ENCODE measurements at regions not wholly inside any gene's neighbourhood (a gene's known extent, or its start where the extent isn't known, plus 50 kb on each side); places are given as distances from the start of the nearest gene placed in this dataset.

DNA sequence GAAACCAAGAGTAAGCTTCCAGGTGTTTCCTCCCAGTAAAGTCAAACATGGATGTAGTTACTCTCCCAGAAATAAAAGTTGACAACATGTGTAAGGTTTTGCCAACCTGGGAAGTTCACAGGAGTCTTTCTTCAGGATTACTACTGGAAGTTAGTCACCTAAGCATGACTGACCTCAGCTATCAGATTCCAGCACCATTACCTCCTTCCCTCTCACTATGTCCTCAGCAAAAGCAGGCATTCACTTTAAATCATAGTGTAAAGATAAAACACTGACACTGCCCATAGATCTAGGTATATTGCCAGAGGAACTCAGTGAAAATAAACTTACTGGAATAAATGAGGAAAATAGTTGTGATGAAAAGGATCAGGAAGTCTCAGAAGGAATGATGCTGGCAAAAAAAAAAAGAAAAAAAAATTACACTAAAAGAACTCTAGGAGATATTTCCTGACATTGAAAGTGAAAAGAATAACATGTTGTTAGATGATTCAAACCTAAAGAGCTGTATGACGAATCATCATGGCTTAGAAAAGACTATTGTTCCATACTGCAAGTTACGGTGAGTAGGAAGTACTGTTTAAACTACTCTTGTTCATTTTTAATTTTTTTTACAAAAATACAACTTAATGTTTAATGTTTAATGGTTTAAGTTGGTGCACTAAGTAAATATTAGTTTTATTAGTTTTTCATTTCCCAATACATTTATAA, 484.5 kb upstream of the ZNF804A start:
- Mint-ChIP-seq H3K9me3 (no peaks in the 10 kb centered on the region), H3K4me3 (no peak overlapping the region), H3K36me3 (ENCODE audit: low read depth) (no peaks in the 10 kb centered on the region), H3K27ac (ENCODE audit: unreplicated experiment) (no peak overlapping the region), H3K27me3 (ENCODE audit: low read depth) (no peaks in the 10 kb centered on the region), H3K4me1 (no peaks in the 10 kb centered on the region)
- DNase-seq (ENCODE audit: low read depth, low spot score) = no peak
- TF ChIP-seq, protein P1, sequence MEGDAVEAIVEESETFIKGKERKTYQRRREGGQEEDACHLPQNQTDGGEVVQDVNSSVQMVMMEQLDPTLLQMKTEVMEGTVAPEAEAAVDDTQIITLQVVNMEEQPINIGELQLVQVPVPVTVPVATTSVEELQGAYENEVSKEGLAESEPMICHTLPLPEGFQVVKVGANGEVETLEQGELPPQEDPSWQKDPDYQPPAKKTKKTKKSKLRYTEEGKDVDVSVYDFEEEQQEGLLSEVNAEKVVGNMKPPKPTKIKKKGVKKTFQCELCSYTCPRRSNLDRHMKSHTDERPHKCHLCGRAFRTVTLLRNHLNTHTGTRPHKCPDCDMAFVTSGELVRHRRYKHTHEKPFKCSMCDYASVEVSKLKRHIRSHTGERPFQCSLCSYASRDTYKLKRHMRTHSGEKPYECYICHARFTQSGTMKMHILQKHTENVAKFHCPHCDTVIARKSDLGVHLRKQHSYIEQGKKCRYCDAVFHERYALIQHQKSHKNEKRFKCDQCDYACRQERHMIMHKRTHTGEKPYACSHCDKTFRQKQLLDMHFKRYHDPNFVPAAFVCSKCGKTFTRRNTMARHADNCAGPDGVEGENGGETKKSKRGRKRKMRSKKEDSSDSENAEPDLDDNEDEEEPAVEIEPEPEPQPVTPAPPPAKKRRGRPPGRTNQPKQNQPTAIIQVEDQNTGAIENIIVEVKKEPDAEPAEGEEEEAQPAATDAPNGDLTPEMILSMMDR (conservative IDR thresholded peaks at IDR 0.05) = no peak

DNA sequence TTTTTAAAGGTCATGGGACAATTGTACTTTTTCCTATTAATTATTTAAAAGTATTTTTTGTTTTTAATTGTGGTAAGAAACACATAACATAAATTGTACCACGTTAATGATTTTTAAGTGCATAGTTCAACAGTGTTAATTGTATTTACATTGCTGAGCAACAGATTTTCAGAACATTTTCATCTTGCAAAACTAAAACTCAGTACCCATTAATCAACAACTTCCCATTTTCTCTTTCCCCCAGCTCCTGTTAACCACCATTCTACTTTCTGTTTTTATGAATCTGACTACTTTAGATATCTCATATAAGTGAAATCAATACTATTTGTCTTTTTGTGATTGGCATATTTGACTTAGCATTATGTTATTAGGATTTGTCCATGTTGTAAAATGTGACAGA, 483.9 kb upstream of the ZNF804A start:
- Mint-ChIP-seq H3K4me3 (no peak overlapping the region), H3K27me3 (ENCODE audit: low read depth) (no peaks in the 10 kb centered on the region), H3K9me3 (no peaks in the 10 kb centered on the region), H3K27ac (ENCODE audit: unreplicated experiment) (no peak overlapping the region), H3K36me3 (ENCODE audit: low read depth) (no peaks in the 10 kb centered on the region), H3K4me1 (no peaks in the 10 kb centered on the region)
- DNase-seq (ENCODE audit: low read depth, low spot score) = no peak
- TF ChIP-seq, protein P1 (conservative IDR thresholded peaks at IDR 0.05) = no peak

GRCh38 chr2:184119989-184120800, 478.1 kb upstream of the ZNF804A start:
- H3K36me3 Mint-ChIP-seq (ENCODE audit: low read depth) = no peaks in the 10 kb centered on the region
- no peak overlapping the region for H3K4me3 Mint-ChIP-seq
- no peaks in the 10 kb centered on the region for H3K27me3 Mint-ChIP-seq (ENCODE audit: low read depth)
- TF ChIP-seq, protein P1 (conservative IDR thresholded peaks at IDR 0.05) = no peak
- no peak overlapping the region for H3K27ac Mint-ChIP-seq (ENCODE audit: unreplicated experiment)
- no peaks in the 10 kb centered on the region for H3K4me1 Mint-ChIP-seq
- DNase-seq (ENCODE audit: low read depth, low spot score) = no peak
- H3K9me3 Mint-ChIP-seq = no peaks in the 10 kb centered on the region

DNA sequence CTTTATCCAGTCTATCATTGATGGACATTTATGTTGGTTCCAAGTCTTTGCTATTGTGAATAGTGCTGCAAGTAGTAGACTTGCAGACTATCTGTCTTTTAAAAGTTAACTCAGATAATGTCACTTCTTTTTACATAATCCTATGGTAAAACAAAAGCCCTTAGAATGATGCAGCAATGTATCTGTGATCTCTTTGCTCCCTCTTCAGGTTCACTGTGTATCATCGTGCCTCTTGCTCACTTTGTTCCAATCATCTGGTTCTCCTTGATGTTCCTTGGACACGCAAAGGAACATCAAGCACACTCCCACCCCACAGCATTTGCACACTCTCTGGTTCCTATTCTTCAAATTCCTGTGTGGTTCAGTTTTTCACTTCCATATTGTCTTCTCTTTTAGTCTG, 472.5 kb upstream of the ZNF804A start:
- Mint-ChIP-seq H3K4me1 (no peaks in the 10 kb centered on the region), H3K27ac (ENCODE audit: unreplicated experiment) (no peak overlapping the region), H3K9me3 (no peaks in the 10 kb centered on the region), H3K4me3 (no peak overlapping the region), H3K27me3 (ENCODE audit: low read depth) (no peaks in the 10 kb centered on the region), H3K36me3 (ENCODE audit: low read depth) (no peaks in the 10 kb centered on the region)
- DNase-seq (ENCODE audit: low read depth, low spot score) = no peak
- TF ChIP-seq, protein P1 (conservative IDR thresholded peaks at IDR 0.05) = no peak

DNA sequence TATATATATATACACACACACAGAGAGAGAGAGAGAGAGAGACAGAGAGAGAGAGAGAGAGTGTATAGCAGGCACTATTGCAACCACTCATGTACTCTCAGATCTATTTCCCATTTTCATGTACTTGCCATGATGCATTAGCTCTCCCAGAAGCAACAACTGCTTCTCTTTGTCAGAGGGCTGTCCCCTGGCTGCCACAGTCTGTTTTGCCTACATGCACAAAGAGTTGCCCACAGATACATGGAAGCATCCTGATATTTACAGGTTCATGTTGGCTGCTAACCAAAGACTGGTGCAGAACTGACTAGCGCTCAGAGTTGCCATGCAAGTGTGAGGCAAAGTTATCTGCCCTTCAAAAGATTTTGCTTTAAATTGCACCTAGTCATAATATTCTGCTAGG, 469.3 kb upstream of the ZNF804A start:
- DNase-seq (ENCODE audit: low read depth, low spot score) = no peak
- no peaks in the 10 kb centered on the region for H3K4me1 Mint-ChIP-seq
- no peak overlapping the region for H3K27ac Mint-ChIP-seq (ENCODE audit: unreplicated experiment)
- no peaks in the 10 kb centered on the region for H3K36me3 Mint-ChIP-seq (ENCODE audit: low read depth)
- TF ChIP-seq, protein P1 (conservative IDR thresholded peaks at IDR 0.05) = no peak
- H3K4me3 Mint-ChIP-seq = no peak overlapping the region
- no peaks in the 10 kb centered on the region for H3K27me3 Mint-ChIP-seq (ENCODE audit: low read depth)
- peaks cover 8% of the 10 kb centered on the region for H3K9me3 Mint-ChIP-seq

All from neural crest cell (in vitro differentiated cells).